ENCODE measurements at regions not wholly inside any gene's neighbourhood (a gene's known extent, or its start where the extent isn't known, plus 50 kb on each side); places are given as distances from the start of the nearest gene placed in this dataset.

DNA sequence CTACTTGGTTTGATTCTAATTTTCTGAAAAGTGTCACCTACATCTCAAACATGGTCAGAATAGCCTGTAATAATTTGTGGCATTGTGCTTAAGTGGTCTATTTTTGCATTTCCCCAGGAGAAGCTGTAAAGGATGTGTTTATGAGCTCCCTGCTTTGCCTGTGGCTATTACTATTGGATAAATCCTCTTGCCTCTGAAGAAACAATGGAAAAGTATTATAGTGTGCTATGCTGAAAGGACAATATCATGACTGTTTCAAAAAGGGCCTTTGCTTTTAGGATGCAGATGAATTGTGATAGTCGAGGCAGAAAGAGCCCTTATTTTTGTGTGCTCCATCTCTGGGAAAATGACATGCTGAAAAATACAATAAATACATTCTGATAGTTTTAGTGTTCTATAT, 94.1 kb upstream of the ARMC3 start:
- Histone ChIP-seq H3K4me2 (no peak overlapping the region), H3K9me3 (ENCODE audit: insufficient read depth, low read depth) (no peaks in the 10 kb centered on the region), H3F3A (ENCODE audit: insufficient read depth, low read depth) (no peaks in the 10 kb centered on the region), H4K20me1 (ENCODE audit: insufficient read depth) (no peaks in the 10 kb centered on the region), H2AFZ (no peak overlapping the region), H3K36me3 (ENCODE audit: low read depth) (no peaks in the 10 kb centered on the region), H3K9me2 (ENCODE audit: insufficient read depth) (no peaks in the 10 kb centered on the region), H3K4me1 (replicated peaks; ENCODE audit: insufficient read depth) (peaks cover 3% of the 10 kb centered on the region; the same call in 1 of the 2 replicates), H3K79me2 (ENCODE audit: low read depth) (no peaks in the 10 kb centered on the region), H3K27ac (no peak overlapping the region), H3K27me3 (ENCODE audit: insufficient read depth, low read depth) (no peaks in the 10 kb centered on the region), H3K4me3 (no peak overlapping the region)
- POLR2A ChIA-PET (ENCODE audit: unreplicated experiment): no interaction called here
- no TSS peak for BruUV-seq (replicated peaks)
- intact Hi-C loops (cut with micrococcal nuclease; ENCODE audit: unreplicated experiment): no loop called here
- CTCF ChIA-PET: no interaction called here
- TF ChIP-seq CTCF (conservative IDR thresholded peaks at IDR 0.05) (no peak), EZH2 (IDR thresholded peaks at IDR 0.05; ENCODE audit: low read depth) (no peak)
- no peak for DNase-seq

- no peak overlapping the region for H2AFZ ChIP-seq
- DNase-seq: no peak
- peaks cover 7% of the 10 kb centered on the region; the same call in 1 of the 2 replicates for H3K4me1 ChIP-seq (replicated peaks; ENCODE audit: insufficient read depth)
- ChIA-PET POLR2A (ENCODE audit: unreplicated experiment) (no interaction called here), CTCF (no interaction called here)
- H3K9me3 ChIP-seq (ENCODE audit: insufficient read depth, low read depth): no peaks in the 10 kb centered on the region
- no peaks in the 10 kb centered on the region for H3K27me3 ChIP-seq (ENCODE audit: insufficient read depth, low read depth)
- H3K27ac ChIP-seq: no peak overlapping the region
- no peak overlapping the region for H3K4me2 ChIP-seq
- H4K20me1 ChIP-seq (ENCODE audit: insufficient read depth): no peaks in the 10 kb centered on the region
- no peak overlapping the region for H3K4me3 ChIP-seq
- no peaks in the 10 kb centered on the region for H3K79me2 ChIP-seq (ENCODE audit: low read depth)
- H3K9me2 ChIP-seq (ENCODE audit: insufficient read depth): no peaks in the 10 kb centered on the region
- intact Hi-C loops (cut with micrococcal nuclease; ENCODE audit: unreplicated experiment): no loop called here
- BruUV-seq (replicated peaks): no TSS peak
- TF ChIP-seq EZH2 (IDR thresholded peaks at IDR 0.05; ENCODE audit: low read depth) (no peak), CTCF (conservative IDR thresholded peaks at IDR 0.05) (no peak)
- no peaks in the 10 kb centered on the region for H3K36me3 ChIP-seq (ENCODE audit: low read depth)
- H3F3A ChIP-seq (ENCODE audit: insufficient read depth, low read depth): no peaks in the 10 kb centered on the region
These were observed 94.5 kb upstream of the ARMC3 start for GRCh38 chr10:22833353-22833752.

GRCh38 chr10:22832851-22833250, 95.0 kb upstream of the ARMC3 start:
- intact Hi-C loops (cut with micrococcal nuclease; ENCODE audit: unreplicated experiment): no loop called here
- ChIA-PET POLR2A (ENCODE audit: unreplicated experiment) (no interaction called here), CTCF (no interaction called here)
- DNase-seq: no peak
- H3K27me3 ChIP-seq (ENCODE audit: insufficient read depth, low read depth): no peaks in the 10 kb centered on the region
- no TSS peak for BruUV-seq (replicated peaks)
- H3K79me2 ChIP-seq (ENCODE audit: low read depth): no peaks in the 10 kb centered on the region
- H4K20me1 ChIP-seq (ENCODE audit: insufficient read depth): no peaks in the 10 kb centered on the region
- peaks cover 8% of the 10 kb centered on the region; the same call in 1 of the 2 replicates for H3K4me1 ChIP-seq (replicated peaks; ENCODE audit: insufficient read depth)
- no peak overlapping the region for H3K4me2 ChIP-seq
- no peaks in the 10 kb centered on the region for H3F3A ChIP-seq (ENCODE audit: insufficient read depth, low read depth)
- H3K4me3 ChIP-seq: no peak overlapping the region
- H2AFZ ChIP-seq: no peak overlapping the region
- H3K9me2 ChIP-seq (ENCODE audit: insufficient read depth): no peaks in the 10 kb centered on the region
- no peak for TF ChIP-seq CTCF (conservative IDR thresholded peaks at IDR 0.05)
- TF ChIP-seq EZH2 (IDR thresholded peaks at IDR 0.05; ENCODE audit: low read depth): no peak
- no peaks in the 10 kb centered on the region for H3K9me3 ChIP-seq (ENCODE audit: insufficient read depth, low read depth)
- no peak overlapping the region for H3K27ac ChIP-seq
- no peaks in the 10 kb centered on the region for H3K36me3 ChIP-seq (ENCODE audit: low read depth)

All from PC-9 (cell line).